OCI-LY1 (cell line): ENCODE measurements at regions not wholly inside any gene's neighbourhood (a gene's known extent, or its start where the extent isn't known, plus 50 kb on each side); places are given as distances from the start of the nearest gene placed in this dataset.

Experiments
- CTCF ChIP-seq: fragments of 200-600 bp; sonication (generic), shearing (Covaris generic); IDR thresholded peaks from 2 replicates; pipeline ENCODE4 v1.5.1; 2017; ENCODE audit warnings: mild to moderate bottlenecking, antibody characterized with exemption, low read length, moderate library complexity, mixed read lengths
- EZH2 ChIP-seq: fragments of 200-600 bp; sonication (generic), shearing (Covaris generic); IDR thresholded peaks from 2 replicates; pipeline ENCODE4 v1.8.0; 2017; ENCODE audit warnings: borderline replicate concordance, mixed run types, mild to moderate bottlenecking, antibody characterized with exemption, low read length, moderate library complexity, mixed read lengths

DNA sequence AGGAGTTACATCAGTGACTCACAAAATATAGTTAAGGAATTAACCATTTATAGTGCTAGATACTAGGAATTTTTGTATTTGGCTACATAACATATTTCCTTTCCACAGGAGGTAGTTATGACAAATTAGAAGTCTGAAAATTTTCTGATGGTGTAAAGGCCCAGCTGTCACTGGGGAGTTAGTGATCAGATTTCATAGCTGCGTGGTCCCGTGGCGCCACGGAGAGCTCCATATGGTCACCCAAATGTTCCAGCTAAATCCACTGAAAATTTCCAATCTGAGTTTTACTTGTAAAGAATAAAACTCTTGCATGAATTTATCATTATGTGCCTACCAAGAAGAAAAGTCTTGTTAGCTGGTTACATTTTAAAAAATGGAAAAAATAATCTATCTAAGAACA lies 368.9 kb upstream of the PLSCR5 start:
- TF ChIP-seq CTCF (no peak), EZH2 (no peak)
